ENCODE measurements at regions not wholly inside any gene's neighbourhood (a gene's known extent, or its start where the extent isn't known, plus 50 kb on each side); places are given as distances from the start of the nearest gene placed in this dataset.

DNA sequence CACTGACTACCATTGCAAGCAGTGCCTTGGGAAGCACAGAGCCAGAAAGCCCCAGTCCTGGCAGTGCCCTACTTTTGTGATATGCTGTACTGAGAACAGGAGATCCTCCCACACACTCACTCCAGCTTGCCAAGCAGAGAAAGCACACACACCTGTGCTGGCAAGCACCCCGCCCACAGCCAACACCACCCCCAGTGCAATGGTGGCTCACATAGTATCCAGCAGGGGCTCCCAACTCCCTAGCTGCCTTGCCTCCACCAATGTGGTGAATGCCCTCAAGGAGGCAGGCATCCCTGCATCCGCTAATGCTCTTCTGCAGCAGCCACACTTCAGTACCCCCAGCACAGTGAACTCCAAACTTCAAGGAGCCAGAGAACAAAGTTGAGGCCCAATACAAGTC, 1655.8 kb downstream of the SUCLG1 start:
- TF ChIP-seq RAD21 (conservative IDR thresholded peaks at IDR 0.05 in 1 of 2, IDR thresholded peaks at IDR 0.05 in 1 of 2), result no peak
- no peak for TF ChIP-seq BHLHE40 (IDR thresholded peaks at IDR 0.05; ENCODE audit: low read depth, low read length)
- TF ChIP-seq, protein P1, sequence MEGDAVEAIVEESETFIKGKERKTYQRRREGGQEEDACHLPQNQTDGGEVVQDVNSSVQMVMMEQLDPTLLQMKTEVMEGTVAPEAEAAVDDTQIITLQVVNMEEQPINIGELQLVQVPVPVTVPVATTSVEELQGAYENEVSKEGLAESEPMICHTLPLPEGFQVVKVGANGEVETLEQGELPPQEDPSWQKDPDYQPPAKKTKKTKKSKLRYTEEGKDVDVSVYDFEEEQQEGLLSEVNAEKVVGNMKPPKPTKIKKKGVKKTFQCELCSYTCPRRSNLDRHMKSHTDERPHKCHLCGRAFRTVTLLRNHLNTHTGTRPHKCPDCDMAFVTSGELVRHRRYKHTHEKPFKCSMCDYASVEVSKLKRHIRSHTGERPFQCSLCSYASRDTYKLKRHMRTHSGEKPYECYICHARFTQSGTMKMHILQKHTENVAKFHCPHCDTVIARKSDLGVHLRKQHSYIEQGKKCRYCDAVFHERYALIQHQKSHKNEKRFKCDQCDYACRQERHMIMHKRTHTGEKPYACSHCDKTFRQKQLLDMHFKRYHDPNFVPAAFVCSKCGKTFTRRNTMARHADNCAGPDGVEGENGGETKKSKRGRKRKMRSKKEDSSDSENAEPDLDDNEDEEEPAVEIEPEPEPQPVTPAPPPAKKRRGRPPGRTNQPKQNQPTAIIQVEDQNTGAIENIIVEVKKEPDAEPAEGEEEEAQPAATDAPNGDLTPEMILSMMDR (IDR thresholded peaks at IDR 0.05), result no peak
- no peak for TF ChIP-seq NR3C1 (IDR thresholded peaks at IDR 0.05)
- no peak for TF ChIP-seq CHD2 (IDR thresholded peaks at IDR 0.05; ENCODE audit: low read length, partially characterized antibody)
- no peak for TF ChIP-seq POLR2A (IDR thresholded peaks at IDR 0.05; ENCODE audit: low read length)
- no peak for TF ChIP-seq MAX (IDR thresholded peaks at IDR 0.05)
- TF ChIP-seq PHF8 (IDR thresholded peaks at IDR 0.05; ENCODE audit: borderline replicate concordance, low read depth), result no peak
- TF ChIP-seq, protein P2, sequence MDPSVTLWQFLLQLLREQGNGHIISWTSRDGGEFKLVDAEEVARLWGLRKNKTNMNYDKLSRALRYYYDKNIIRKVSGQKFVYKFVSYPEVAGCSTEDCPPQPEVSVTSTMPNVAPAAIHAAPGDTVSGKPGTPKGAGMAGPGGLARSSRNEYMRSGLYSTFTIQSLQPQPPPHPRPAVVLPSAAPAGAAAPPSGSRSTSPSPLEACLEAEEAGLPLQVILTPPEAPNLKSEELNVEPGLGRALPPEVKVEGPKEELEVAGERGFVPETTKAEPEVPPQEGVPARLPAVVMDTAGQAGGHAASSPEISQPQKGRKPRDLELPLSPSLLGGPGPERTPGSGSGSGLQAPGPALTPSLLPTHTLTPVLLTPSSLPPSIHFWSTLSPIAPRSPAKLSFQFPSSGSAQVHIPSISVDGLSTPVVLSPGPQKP (IDR thresholded peaks at IDR 0.05; ENCODE audit: low read depth, low read length), result no peak
- no peak for TF ChIP-seq ZNF302 (CRISPR knock-in tag; IDR thresholded peaks at IDR 0.05)
- TF ChIP-seq REST (IDR thresholded peaks at IDR 0.05), result no peak
- TF ChIP-seq EP300 (IDR thresholded peaks at IDR 0.05), result no peak
- no peak for TF ChIP-seq MAFK (IDR thresholded peaks at IDR 0.05; ENCODE audit: partially characterized antibody)
